HFFc6 (cell line): ENCODE measurements at regions not wholly inside any gene's neighbourhood (a gene's known extent, or its start where the extent isn't known, plus 50 kb on each side); places are given as distances from the start of the nearest gene placed in this dataset.

Source experiments
- DNase-seq: peaks from one replicate; pipeline ENCODE4 v3.0.0-alpha.2; 2018
- H3K27ac Mint-ChIP-seq: 2 replicates; pipeline ENCODE4 v1.8.0; 2020; ENCODE audit warnings: mild to moderate bottlenecking, mixed read lengths
- H3K27me3 Mint-ChIP-seq: 2 replicates; pipeline ENCODE4 v1.8.0; 2021; ENCODE audit warnings: mild to moderate bottlenecking, moderate library complexity, mixed read lengths; ENCODE audit not compliant: insufficient read depth
- H3K36me3 Mint-ChIP-seq: 2 replicates; pipeline ENCODE4 v1.8.0; 2021; ENCODE audit warnings: low read depth, mixed read lengths
- H3K4me1 Mint-ChIP-seq: 2 replicates; pipeline ENCODE4 v1.8.0; 2020; ENCODE audit warnings: low read depth, mixed read lengths
- H3K4me3 Mint-ChIP-seq: 2 replicates; pipeline ENCODE4 v1.8.0; 2020; ENCODE audit warnings: mild to moderate bottlenecking, moderate library complexity, mixed read lengths
- H3K9me3 Mint-ChIP-seq: 2 replicates; pipeline ENCODE4 v1.8.0; 2020; ENCODE audit warnings: mild to moderate bottlenecking, mixed read lengths
- TF ChIP-seq, protein P1 (sequence below): fragments of 200-600 bp; sonication (generic); IDR thresholded peaks from 2 replicates; pipeline ENCODE4 v1.5.0; 2021; ENCODE audit warnings: antibody characterized with exemption, mild to moderate bottlenecking

DNA sequence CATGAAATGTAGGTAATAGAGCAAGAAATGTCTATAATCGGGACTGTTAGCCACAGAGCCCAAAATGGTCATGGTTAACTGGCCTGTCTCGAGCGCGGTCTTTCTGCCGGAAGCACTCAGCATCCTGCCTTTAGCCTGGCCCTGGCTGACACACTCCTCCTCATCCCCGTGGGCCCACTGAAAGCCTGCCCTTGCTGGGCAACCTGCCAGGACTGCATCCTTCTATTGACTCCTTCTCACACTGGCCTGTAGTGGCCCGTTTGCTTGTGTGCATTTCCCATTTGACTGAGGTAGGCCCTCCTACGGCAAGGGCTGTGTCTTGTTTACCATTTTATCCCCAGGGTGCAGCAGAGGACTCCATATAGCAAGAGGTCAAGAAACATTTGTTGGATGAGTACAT, 215.7 kb downstream of the ATPSCKMT start:
- no peak overlapping the region for H3K4me3 Mint-ChIP-seq
- H3K4me1 Mint-ChIP-seq = peaks cover 21% of the 10 kb centered on the region
- no peaks in the 10 kb centered on the region for H3K9me3 Mint-ChIP-seq
- DNase-seq = no peak
- no peak overlapping the region for H3K27ac Mint-ChIP-seq
- H3K27me3 Mint-ChIP-seq = no peaks in the 10 kb centered on the region; the same call in 1 of the 2 replicates
- TF ChIP-seq, protein P1, sequence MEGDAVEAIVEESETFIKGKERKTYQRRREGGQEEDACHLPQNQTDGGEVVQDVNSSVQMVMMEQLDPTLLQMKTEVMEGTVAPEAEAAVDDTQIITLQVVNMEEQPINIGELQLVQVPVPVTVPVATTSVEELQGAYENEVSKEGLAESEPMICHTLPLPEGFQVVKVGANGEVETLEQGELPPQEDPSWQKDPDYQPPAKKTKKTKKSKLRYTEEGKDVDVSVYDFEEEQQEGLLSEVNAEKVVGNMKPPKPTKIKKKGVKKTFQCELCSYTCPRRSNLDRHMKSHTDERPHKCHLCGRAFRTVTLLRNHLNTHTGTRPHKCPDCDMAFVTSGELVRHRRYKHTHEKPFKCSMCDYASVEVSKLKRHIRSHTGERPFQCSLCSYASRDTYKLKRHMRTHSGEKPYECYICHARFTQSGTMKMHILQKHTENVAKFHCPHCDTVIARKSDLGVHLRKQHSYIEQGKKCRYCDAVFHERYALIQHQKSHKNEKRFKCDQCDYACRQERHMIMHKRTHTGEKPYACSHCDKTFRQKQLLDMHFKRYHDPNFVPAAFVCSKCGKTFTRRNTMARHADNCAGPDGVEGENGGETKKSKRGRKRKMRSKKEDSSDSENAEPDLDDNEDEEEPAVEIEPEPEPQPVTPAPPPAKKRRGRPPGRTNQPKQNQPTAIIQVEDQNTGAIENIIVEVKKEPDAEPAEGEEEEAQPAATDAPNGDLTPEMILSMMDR = no peak
- H3K36me3 Mint-ChIP-seq = no peaks in the 10 kb centered on the region

DNA sequence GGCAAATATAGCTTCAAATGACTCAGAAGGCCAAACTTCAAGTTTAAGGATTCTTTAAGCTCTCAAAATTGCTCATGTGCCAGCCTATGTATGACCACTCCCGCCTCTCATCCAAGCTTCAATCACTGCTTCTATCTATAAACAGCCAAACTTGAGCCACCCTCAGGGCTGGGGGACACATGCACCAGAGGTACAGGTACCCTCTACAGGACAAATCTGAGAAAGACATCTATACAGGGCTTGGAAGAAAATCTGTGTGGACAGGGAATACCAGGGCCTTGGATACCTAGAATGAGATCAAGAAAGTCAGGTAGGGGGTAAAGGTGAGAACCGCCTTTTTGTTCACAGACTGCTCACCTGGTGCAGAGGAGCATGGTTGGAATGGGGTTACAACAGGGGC, 217.9 kb downstream of the ATPSCKMT start:
- no peak for DNase-seq

GRCh38 chr5:10030219-10030831, 219.4 kb downstream of the ATPSCKMT start:
- Mint-ChIP-seq H3K4me3 (no peak overlapping the region), H3K36me3 (peaks cover 13% of the 10 kb centered on the region), H3K9me3 (no peaks in the 10 kb centered on the region; the same call in 1 of the 2 replicates), H3K27me3 (no peaks in the 10 kb centered on the region), H3K4me1 (0 out of 2 replicates have a peak, but pooled peaks cover 11% of the 10 kb centered on the region), H3K27ac (no peak overlapping the region)
- TF ChIP-seq, protein P1 = peak; percentile 75
- peak; percentile 11 for DNase-seq

More for the DNA sequence above, 217.9 kb downstream of the ATPSCKMT start:
- Mint-ChIP-seq H3K27me3 (no peaks in the 10 kb centered on the region; the same call in 1 of the 2 replicates), H3K9me3 (no peaks in the 10 kb centered on the region; the same call in 1 of the 2 replicates), H3K4me1 (peaks cover 21% of the 10 kb centered on the region), H3K36me3 (peaks cover 2% of the 10 kb centered on the region; the same call in 1 of the 2 replicates), H3K27ac (no peak overlapping the region), H3K4me3 (no peak overlapping the region)
- TF ChIP-seq, protein P1 = no peak

DNA sequence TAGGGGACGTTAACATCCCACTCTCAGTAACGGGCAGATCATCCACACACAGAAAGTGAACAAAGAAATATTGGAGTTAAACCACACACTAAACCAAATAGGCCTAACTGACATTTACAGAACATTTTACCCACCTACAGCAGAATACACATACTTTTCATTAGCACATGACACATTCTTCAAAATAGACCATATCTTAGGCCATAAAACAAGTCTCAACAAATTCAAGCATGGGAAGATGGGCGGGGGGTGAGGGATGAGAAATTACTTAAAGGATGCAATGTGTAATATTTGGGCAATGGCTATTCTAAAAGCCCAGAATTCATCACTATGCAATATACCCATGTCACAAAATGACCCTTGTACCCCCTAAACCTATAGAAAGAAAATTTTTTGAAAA, 226.2 kb downstream of the ATPSCKMT start:
- no peak overlapping the region for H3K4me3 Mint-ChIP-seq
- H3K27me3 Mint-ChIP-seq = no peaks in the 10 kb centered on the region
- TF ChIP-seq, protein P1 = no peak
- H3K4me1 Mint-ChIP-seq = peaks cover 6% of the 10 kb centered on the region
- no peak overlapping the region for H3K27ac Mint-ChIP-seq
- peaks cover 21% of the 10 kb centered on the region for H3K36me3 Mint-ChIP-seq
- DNase-seq = no peak
- peaks cover 5% of the 10 kb centered on the region for H3K9me3 Mint-ChIP-seq

GRCh38 chr5:10021248-10021647, 228.4 kb downstream of the ATPSCKMT start:
- peaks cover 5% of the 10 kb centered on the region; the same call in 1 of the 2 replicates for H3K9me3 Mint-ChIP-seq
- H3K27ac Mint-ChIP-seq = no peak overlapping the region
- peaks cover 14% of the 10 kb centered on the region for H3K36me3 Mint-ChIP-seq
- no peak overlapping the region for H3K4me3 Mint-ChIP-seq
- peaks cover 29% of the 10 kb centered on the region for H3K4me1 Mint-ChIP-seq
- no peak for DNase-seq
- TF ChIP-seq, protein P1 = peak; percentile 33; the same call in 1 of the 2 replicates
- H3K27me3 Mint-ChIP-seq = no peaks in the 10 kb centered on the region
